NCI-H345 treated with DMSO at 0.1 percent for 48 hours (cell line): ENCODE measurements at regions not wholly inside any gene's neighbourhood (a gene's known extent, or its start where the extent isn't known, plus 50 kb on each side); places are given as distances from the start of the nearest gene placed in this dataset.

Experiments
- DNase-seq: peaks from one replicate; lab custom pipeline; 2025; ENCODE audit not compliant: unreplicated experiment; lab: John Stamatoyannopoulos, UW

DNA sequence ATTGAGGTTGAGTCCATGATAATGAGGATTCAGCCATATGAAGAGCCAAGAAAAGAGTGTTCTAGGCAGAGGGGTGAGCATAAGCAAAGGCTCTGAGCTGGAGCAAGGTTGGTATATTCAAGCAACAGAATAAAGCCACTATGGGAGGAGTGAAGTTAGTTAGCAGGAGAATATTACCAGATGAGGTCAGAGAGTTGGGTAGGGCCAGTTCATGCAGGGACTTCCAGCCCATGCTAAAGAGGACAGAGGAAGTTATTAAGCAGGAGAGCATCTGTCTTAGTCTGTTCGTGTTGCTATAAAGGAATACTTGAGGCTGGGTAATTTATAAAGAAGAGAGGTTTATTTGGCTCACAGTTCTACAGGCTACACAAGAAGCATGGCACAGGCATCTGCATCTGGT, 57.1 kb upstream of the ATG10 start:
- no peak for DNase-seq

DNA sequence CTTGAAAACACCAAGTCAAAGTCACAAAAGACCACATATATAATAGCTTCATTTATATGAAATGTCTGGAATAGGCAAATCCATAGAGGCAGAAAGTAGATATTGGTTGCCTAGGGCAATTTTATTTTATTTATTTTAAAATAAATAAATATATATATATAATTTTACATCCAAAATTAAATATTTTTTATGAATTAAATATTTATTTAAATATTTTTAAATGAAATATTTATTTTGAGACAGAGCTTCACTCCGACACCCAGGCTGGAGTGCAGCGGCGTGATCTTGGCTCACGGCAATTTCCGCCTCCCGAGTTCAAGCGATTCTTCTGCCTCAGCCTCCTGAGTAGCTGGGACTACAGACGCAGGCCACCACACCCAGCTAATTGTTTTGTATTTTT, 58.9 kb upstream of the ATG10 start:
- no peak for DNase-seq

DNA sequence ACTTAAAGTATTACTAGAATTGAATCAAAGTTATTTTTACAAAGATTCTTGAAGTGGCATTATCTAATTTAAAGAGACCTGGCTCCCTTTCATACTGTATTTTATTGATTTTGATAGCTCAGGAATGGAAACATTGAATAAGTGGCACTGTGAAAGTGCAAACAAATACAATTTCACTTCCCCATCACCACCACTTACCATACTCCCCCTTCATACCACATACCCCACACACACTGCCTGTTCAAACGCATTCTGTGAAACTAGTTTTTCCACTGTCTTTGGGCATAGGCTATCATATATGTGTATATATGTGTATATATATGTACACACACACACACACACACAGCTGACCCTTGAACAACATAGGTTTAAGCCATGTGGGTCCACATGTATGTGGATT, 62.1 kb upstream of the ATG10 start:
- no peak for DNase-seq

DNA sequence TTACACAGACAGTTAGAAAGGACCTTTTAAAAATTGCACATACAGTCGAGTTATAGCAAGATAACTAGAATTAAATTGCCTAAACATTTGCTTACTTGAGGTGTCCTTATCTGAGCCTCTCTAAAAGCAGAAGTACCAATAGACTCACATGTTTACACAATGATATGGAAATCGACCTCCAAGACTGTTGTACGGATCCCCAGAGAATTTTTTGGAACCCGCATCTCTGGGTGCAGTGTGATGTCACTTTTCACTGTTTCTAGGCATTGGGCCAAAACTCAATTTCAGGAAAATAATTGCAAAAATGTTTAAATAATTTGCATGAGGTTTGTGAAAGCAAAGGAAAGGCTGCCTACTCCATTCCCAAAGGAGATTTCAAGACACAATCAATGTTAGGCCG, 63.1 kb upstream of the ATG10 start:
- no peak for DNase-seq

DNA sequence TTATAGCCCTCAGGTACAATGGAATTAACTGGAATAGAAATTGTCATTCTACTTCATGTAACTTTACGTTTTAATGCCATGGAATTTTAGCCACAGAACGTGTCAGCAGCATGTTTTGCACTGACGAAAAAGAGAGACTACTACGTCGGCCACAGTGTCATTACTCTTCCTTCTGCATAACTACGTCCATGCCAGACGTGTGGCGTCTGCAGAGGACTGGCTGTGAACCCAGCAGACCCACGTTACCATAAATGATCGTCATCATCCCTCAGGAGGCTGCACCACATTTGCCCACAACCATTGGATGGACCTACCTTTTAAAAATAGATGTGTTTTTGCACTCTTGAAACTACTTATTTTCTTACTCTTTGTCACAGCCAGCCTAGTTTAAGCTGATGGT, 63.8 kb upstream of the ATG10 start:
- DNase-seq, result no peak

DNA sequence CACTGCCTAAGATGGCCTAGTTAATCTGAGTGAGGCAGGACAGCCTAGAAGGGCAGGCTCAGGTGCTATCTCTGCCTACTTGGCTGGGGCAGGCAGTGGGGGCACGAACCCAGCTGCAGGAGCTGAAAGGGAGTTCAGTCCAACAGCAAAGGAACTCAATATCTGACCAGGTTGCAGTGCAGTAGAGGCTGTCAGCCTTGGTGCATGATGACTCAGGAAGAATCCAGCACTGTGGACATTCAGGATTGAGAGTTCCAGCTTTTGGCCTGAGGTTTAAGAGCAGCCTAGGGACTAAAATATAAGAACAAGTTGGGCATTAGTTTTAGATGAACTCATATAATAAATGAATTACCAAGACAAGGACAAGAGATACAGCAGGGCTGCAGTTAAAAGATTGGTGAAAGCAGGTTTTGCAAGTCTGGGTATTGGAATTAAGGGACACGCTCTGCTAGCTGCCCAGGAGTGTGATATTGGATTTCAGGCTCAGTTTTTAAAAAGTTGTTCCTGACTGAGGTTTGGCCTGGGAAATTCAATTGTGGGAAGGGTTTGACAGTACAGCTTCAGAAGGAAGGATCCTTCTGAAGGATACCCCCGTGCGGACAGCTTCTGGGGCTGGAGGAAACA, 64.7 kb upstream of the ATG10 start:
- no peak for DNase-seq

DNA sequence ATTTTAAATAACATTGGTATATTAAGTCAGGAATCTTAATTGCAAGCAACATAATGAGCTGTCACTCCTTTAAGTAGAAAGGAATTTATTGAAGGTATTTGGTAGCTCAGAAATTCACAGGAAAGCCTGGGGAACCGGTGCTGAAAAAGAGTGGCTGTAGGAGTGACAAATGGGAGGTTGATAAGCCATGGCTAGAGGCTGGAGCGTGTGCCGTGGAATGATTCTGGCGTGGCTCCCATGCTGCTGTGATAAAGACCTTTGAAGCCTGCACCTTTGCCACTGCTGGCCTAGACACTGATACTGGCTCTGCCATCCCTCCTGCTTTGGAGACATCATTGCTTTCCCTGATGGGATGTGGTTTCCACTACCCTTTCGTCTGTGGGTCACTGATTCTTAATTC, 65.7 kb upstream of the ATG10 start:
- no peak for DNase-seq

DNA sequence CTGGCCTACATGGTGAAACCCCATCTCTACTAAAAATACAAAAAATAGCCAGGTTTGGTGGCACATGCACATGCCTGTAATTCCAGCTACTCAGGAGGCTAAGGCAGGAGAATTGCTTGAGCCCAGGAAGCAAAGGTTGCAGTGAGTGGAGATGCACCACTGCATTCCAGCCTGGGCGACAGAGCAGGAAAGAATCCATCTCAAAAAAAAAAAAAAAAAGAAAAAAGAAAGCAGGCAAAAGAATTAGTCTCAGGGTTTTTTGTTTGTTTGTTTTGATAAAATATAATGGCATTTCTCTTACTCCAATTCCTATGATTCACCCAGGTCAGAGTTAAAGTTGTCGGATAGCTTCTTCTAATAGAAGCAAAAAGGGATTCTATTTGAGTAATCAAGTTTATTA, 67.0 kb upstream of the ATG10 start:
- DNase-seq, result no peak

DNA sequence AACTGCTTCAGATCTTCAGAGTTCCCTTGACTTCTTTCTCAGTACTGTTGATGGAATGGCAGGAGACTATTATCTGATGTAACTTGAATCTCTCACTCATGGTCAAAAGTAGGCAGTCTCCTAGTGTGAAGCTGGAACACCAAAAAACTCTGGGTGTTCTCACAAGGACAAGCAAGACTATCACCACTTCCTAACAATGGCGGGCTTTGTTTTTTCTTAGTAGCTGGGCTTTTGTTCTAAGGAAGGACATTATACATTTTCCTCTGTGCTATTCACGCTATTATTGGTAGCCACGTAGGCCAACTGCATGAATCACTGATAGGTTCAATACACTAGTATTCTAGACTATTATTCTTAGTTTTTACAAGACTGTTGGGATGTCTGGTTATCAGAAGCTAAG, 67.7 kb upstream of the ATG10 start:
- no peak for DNase-seq

DNA sequence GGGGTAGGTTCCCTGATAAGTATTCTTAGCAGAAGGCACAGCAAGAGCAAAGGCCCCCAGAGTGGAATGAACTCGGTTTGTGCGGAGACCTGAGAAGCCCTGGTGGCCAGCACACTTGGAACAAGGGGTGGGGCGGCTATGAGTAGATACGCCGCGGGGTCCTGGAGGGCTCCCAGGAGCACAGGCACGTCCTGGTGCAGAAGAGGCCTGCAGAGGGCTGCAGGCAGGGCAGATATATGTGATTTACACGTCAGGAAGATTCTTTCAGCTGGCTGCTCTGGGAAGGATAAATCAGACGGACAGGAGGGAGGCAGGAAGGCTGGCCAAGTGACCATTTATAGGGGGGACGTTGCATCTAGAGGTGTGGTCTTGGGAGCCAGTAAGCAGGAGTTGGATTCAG, 70.2 kb upstream of the ATG10 start:
- no peak for DNase-seq

DNA sequence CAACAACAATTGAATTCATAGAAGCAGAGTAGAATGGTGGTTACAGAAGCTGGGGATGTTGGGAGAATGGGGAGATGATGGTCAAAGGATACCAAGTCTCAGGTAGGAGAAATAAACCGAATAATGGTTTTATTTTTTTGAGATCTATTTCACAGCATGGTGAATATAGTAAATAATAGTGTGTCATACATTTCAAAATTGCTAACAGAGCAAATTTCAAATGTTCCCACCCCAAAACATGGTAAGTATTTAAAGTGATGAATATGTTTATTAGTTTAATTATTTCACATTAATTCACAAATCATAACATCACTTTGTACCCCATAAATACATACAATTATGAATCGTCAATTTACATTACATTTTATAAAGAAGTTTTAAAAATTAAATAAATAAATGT, 72.7 kb upstream of the ATG10 start:
- no peak for DNase-seq

DNA sequence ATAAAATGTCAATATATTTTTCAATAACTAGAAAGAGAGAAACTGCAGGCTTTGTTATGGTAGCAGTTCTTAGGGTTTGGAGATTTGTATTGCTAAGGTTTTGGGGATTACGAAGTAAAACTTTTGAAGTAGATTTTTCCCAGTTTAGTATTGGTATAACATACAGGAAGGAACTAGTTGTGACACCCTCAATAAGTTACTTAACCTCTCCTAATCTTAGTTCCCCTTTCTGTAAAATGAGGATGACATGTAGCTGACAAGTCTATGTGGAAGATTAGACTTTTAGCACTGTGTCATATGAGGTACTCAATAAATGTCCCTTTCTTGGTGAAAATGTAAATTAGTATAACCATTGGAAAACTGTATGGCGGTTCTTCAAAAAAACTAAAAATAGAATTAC, 73.4 kb upstream of the ATG10 start:
- no peak for DNase-seq

DNA sequence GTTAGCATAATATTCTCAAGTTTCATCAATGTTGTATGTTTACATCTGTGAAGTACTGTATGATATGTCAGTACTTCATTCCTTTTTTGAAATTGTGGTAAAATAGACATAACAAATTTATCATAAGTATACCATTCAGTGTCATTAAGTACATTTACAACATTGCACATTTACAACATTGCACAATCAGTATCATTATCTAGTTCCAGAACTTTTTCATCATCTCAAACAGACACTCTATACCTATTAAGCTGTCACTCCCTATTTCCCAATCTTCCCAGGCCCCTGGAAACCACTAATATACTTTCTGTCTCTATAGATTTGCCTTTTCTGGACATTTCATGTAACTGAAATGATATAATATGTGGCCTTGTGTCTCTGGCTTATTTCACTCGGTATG, 75.1 kb upstream of the ATG10 start:
- no peak for DNase-seq

DNA sequence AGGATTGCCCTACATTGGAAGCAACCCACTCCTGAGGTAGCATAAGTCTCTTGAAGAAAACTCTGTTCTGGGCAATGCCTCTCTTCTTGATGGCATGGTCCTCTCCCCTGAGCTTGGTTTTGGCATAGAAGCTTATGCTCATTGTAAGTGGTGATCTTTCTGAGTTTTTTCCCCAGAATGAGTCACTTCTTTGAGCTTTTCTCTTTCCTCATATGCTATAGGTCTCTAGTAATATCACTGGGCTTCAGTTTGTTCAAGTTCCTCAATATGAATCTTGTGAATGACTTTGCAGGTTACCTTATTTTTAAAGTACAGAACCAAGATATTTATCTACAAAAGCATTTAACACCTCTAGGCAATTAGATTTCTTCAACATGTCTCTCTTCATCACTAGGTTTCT, 76.5 kb upstream of the ATG10 start:
- no peak for DNase-seq

DNA sequence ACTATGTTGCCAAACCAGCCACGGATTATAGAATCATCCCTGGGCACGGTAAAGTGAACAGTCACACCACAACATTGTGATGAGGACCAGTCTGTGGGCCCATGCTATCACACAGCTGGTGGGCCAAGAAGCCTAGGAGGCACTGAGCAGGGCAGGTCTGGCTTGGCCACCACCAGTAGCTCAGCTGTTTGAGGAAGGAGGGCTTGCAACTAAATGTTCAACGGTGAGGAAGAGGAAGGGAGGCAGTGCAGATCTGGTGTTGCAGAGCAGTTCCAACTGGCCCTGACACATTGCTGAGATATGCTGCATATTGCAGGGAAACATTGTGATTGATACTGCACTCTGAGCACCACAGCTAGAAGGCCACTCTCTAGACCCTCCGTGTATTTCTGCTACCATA, 77.9 kb upstream of the ATG10 start:
- DNase-seq, result no peak

DNA sequence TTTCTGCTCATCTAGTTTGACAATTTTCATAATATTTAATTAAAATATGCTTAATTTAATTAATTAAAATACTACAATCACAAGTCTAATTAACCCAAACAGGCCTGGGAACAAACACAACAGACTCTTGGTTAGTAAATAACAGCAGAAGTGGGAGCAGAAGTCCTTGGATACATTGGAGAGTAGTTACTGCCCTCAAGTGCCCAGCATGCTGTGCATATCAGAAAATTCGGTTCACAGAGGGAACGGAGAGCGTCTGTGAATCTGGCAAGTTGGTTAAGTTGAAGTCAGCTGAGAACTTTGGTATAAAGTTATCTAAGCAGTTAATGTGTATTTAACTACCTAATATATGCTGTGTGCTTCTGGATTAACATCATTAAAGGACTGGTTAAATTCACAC, 87.0 kb upstream of the ATG10 start:
- no peak for DNase-seq

DNA sequence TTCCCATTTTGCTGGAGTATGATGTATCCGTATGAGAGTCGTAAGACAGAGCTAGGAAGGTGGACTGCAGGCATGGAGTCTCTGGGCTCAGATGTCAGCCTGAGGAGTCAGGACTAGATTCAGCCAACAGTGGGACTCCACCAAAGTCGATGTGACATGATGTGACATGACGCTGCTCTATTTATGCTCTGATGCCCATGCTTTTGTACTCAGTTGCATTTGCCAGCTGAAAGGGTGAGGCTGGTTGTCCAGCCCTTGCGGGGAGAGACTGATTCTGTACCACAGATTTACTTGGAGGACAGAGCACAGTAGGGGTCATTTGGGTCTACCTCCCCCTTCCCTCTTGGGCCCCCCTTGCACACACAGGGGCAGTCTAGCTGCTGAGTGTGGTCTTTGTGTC, 88.5 kb upstream of the ATG10 start:
- no peak for DNase-seq

DNA sequence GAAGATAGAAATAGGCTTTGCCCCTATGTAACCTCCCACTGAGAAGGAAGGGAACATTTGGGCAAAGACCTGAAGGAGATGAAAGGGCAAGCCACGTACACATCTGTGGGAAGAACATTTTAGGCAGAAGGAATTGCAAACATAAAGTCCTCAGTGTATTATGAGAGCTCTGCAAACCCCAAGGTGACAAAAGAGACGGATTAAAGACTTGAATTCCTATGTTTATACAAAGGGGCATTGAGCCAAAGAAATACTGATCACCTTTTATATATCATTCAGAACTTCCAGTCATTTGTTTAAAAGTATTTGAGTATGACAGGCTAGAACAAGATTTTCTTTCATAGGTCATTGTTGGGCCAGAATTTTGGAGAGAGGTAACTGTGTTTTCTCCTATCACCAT, 90.2 kb upstream of the ATG10 start:
- no peak for DNase-seq

DNA sequence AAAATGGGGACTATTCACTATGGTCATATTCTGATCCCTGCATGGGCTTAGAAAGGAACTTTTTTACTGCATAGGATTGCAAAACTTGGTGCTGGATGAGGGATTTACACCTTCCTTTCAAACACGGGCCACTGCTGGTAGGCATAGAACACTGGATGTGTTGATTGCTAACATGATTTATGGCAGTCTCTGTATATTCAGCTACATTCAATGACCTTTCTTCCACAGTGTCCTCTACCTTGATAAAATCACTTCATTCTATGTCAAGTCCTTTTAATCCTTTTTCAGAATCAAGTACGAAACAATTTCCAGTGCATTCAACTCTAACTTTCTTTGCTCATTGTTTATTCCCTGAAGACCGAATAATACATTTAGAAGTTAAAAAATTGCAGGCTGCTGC, 91.9 kb upstream of the ATG10 start:
- DNase-seq, result no peak

DNA sequence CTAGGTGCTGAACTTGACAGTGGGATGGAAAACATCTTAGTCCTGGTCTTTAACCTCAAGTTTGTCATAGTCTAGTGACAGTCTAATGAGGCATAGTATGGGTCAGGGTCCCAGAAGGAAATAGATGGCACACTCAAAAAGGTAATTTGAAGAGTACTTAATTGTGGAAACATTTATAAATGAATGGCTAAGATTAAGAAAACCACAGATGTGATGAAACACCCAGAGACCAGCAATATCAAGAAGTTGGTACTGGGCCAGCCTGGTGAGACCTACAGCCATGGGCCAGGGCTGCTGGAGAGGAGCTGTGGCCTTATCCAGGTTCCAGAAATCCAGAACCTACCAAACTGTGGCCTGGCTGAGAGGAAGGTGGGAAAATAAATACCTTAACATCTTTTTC, 93.5 kb upstream of the ATG10 start:
- DNase-seq, result no peak

DNA sequence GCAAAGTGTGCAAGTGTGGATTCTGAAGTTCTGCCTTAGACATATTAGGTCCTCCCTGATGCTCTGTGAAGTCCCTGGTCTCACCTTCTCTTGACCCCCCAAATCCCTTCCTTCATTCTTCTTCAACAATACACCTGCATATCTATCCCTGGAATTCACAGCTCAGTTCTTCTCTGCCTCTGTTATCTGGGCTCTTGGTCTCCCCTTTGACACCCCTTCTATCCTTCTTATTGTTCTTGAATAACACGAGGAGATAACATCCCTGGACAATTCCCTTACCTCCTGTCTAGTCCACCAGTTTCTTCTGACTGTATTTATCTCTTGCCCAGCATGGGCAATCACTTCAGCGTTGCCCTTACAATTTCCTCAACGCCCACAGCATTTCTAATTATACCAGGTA, 104.8 kb upstream of the ATG10 start:
- no peak for DNase-seq

DNA sequence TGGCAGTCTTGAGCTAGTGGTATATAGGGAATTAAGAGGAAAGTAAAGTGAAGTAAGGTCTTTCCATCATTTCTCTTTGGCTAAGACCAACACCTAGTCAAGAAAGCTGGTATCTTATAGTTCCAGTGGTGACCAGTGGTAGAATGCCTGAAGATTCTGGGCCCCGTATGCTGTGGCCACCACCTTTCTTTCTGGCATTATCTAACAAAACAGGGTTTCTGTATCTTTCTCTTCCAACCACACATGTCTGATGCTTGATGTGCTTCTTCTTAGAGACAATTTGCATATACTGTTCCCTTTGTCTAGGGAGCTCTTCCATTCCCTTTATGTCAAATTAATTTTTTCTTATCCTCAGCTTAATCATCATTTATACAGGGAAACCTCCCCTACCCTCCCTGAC, 109.9 kb upstream of the SSBP2 start:
- no peak for DNase-seq

DNA sequence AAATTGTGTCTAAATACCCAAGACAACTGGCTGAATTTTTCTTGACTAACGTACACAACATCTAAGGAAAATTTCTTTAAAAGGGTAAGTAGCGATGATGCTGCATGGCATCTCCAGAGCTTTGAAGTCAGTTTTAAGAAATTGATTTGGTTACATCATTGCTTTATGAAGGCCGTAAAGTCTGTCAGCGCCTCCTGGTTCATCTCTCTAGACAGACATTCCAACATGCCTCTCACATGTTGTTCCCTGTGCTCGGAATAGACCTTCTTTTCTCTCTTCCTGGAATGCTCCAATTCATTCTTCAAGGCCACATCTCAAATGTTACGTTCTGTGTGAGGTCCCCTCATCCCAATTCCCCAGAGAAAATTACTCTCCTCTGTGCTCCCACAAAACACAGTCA, 108.7 kb upstream of the SSBP2 start:
- no peak for DNase-seq
